HCT116 (cell line): ENCODE measurements at regions not wholly inside any gene's neighbourhood (a gene's known extent, or its start where the extent isn't known, plus 50 kb on each side); places are given as distances from the start of the nearest gene placed in this dataset.
A peak's percentile ranks its signal among the peaks of the same experiment; 100 is the strongest.

ENCODE experiments used
- ATAC-seq: fragments of 200-7000 bp; cut with Tn5 transposase; 2 replicates; pipeline ENCODE4 v1.9.1; 2020; ENCODE audit warnings: mild to moderate bottlenecking, moderate library complexity
- BruUV-seq: library from RNA; stranded (reverse); fragments of 400-500 nt; replicated peaks from 2 replicates; lab custom pipeline; 2021; lab: Mats Ljungman, UMichigan
- CTCF ChIA-PET: fragments of 300-600 bp; sonication (Branson Sonifier 250); formaldehyde crosslinking; loops from one replicate; lab custom pipeline; 2021; ENCODE audit warnings: antibody characterized with exemption; lab: Charles Lee
- POLR2A ChIA-PET: fragments of 300-600, 350-600 bp; sonication (Branson Sonifier 250); formaldehyde crosslinking; loops from one replicate; lab custom pipeline; 2021; ENCODE audit warnings: antibody characterized with exemption; lab: Charles Lee
- RAD21 ChIA-PET, 2 experiments: fragments of 300-600 bp; sonication (Branson Sonifier 250); formaldehyde crosslinking; loops; one replicate each; lab custom pipeline; 2023; ENCODE audit warnings: low total read pairs in 2 of 2; ENCODE audit not compliant: uncharacterized antibody in 2 of 2, unreplicated experiment in 2 of 2, low non-redundant PET in 1 of 2; lab: Charles Lee
- DNase-seq: peaks from one replicate; pipeline ENCODE4 v3.0.0-alpha.2; 2010; ENCODE audit warnings: low read depth, low spot score
- H2AFZ ChIP-seq: fragments of 200-600 bp; shearing (Covaris generic), sonication (generic); 2 replicates; pipeline ENCODE4 v1.6.1; 2017; ENCODE audit warnings: low read depth, mixed run types, mixed read lengths, antibody characterized with exemption, low read length; ENCODE audit not compliant: poor library complexity, severe bottlenecking
- H3K27ac ChIP-seq: 2 replicates; pipeline ENCODE4 v1.5.1; 2012; ENCODE audit warnings: low read depth, low read length
- H3K27me3 ChIP-seq: fragments of 200-600 bp; sonication (generic); 2 replicates; pipeline ENCODE4 v1.6.1; 2016; ENCODE audit warnings: mixed run types, low read length, mixed read lengths; ENCODE audit not compliant: insufficient read depth
- H3K36me3 ChIP-seq, 2 experiments: fragments of 200-500 bp in 1 of 2; fragments of 200-600 bp in 1 of 2; sonication (Bioruptor generic) in 1 of 2; sonication (generic) in 1 of 2; 2 replicates each; pipeline versions ENCODE4 v1.5.1 to v1.6.1; 2014 to 2016; ENCODE audit warnings: low read length in 2 of 2, inconsistent platforms in 1 of 2, mixed read lengths in 1 of 2, mixed run types in 1 of 2; ENCODE audit not compliant: insufficient read depth in 2 of 2, control insufficient read depth in 1 of 2
- H3K4me1 ChIP-seq, 2 experiments: fragments of 200-600 bp in 1 of 2; sonication (generic) in 1 of 2; 2 replicates each; pipeline versions ENCODE4 v1.5.1 to v1.6.1; 2012 to 2017; ENCODE audit warnings: low read length in 2 of 2, inconsistent platforms in 1 of 2, mild to moderate bottlenecking in 1 of 2, mixed read lengths in 1 of 2, mixed run types in 1 of 2, moderate library complexity in 1 of 2; ENCODE audit not compliant: insufficient read depth in 2 of 2, control insufficient read depth in 1 of 2
- H3K4me2 ChIP-seq: fragments of 200-600 bp; sonication (generic); 2 replicates; pipeline ENCODE4 v1.6.1; 2017; ENCODE audit warnings: mixed run types, low read length, mixed read lengths
- H3K4me3 ChIP-seq, 2 experiments: fragments of 200-600 bp in 1 of 2; sonication (generic) in 1 of 2; replicated peaks in 1 of 2; 2 replicates each; pipeline ENCODE4 v1.5.1; 2011 to 2016; ENCODE audit warnings: low read length in 2 of 2, control low read depth in 1 of 2, low read depth in 1 of 2, mild to moderate bottlenecking in 1 of 2, mixed read lengths in 1 of 2, mixed run types in 1 of 2
- H3K79me2 ChIP-seq: fragments of 200-600 bp; sonication (generic); 2 replicates; pipeline ENCODE4 v1.6.1; 2017; ENCODE audit warnings: mild to moderate bottlenecking, mixed run types, low read length, moderate library complexity, mixed read lengths; ENCODE audit not compliant: insufficient read depth
- H3K9ac ChIP-seq: fragments of 200-600 bp; sonication (generic); 2 replicates; pipeline ENCODE4 v1.6.1; 2016; ENCODE audit warnings: low read length, mixed read lengths
- H3K9me2 ChIP-seq: fragments of 200-600 bp; sonication (generic), shearing (Covaris generic); 2 replicates; pipeline ENCODE4 v1.6.1; 2017; ENCODE audit warnings: mixed run types, mild to moderate bottlenecking, moderate library complexity; ENCODE audit not compliant: insufficient read depth
- H3K9me3 ChIP-seq, 2 experiments: fragments of 200-500 bp in 1 of 2; fragments of 200-600 bp in 1 of 2; sonication (Bioruptor generic) in 1 of 2; sonication (generic) in 1 of 2; 2 replicates each; pipeline ENCODE4 v1.6.1; 2014 to 2017; ENCODE audit warnings: low read length in 2 of 2, mixed read lengths in 2 of 2, inconsistent platforms in 1 of 2, low read depth in 1 of 2, mild to moderate bottlenecking in 1 of 2, mixed run types in 1 of 2, moderate library complexity in 1 of 2; ENCODE audit not compliant: control insufficient read depth in 1 of 2, insufficient read depth in 1 of 2
- H4K20me1 ChIP-seq: fragments of 200-600 bp; sonication (generic), shearing (Covaris generic); 2 replicates; pipeline ENCODE4 v1.6.1; 2017; ENCODE audit warnings: mixed run types, mild to moderate bottlenecking, moderate library complexity; ENCODE audit not compliant: insufficient read depth
- CBX3 ChIP-seq: IDR thresholded peaks from 2 replicates; pipeline ENCODE4 v1.6.1; 2012; ENCODE audit warnings: low read depth
- CEBPB ChIP-seq: IDR thresholded peaks from 2 replicates; pipeline ENCODE4 v1.6.1; 2012; ENCODE audit warnings: low read depth
- CTCF ChIP-seq, 3 experiments: fragments of 200-600 bp in 1 of 3; sonication (generic) in 1 of 3; IDR thresholded peaks in 2 of 3; conservative IDR thresholded peaks in 1 of 3; 2 replicates each; pipeline ENCODE4 v1.5.1; 2012 to 2017; ENCODE audit warnings: low read depth in 2 of 3, low read length in 2 of 3, antibody characterized with exemption in 1 of 3, borderline replicate concordance in 1 of 3, control low read depth in 1 of 3, mild to moderate bottlenecking in 1 of 3, mixed read lengths in 1 of 3, mixed run types in 1 of 3, moderate library complexity in 1 of 3; ENCODE audit not compliant: insufficient read depth in 1 of 3
- EGR1 ChIP-seq: IDR thresholded peaks from 2 replicates; pipeline ENCODE4 v1.6.1; 2012; ENCODE audit warnings: low read depth
- ELF1 ChIP-seq: IDR thresholded peaks from 2 replicates; pipeline ENCODE4 v1.6.1; 2012; ENCODE audit warnings: low read depth, borderline replicate concordance
- POLR2A ChIP-seq: IDR thresholded peaks from 2 replicates; pipeline ENCODE4 v1.7.0; 2011; ENCODE audit warnings: borderline replicate concordance; ENCODE audit not compliant: insufficient read depth, insufficient read length; ENCODE audit errors: extremely low read depth
- TCF7L2 ChIP-seq: IDR thresholded peaks from 2 replicates; pipeline ENCODE4 v1.7.0; 2011; ENCODE audit warnings: borderline replicate concordance, inconsistent platforms; ENCODE audit not compliant: insufficient read depth, insufficient read length; ENCODE audit errors: extremely low read depth
- ZBTB33 ChIP-seq: IDR thresholded peaks from 2 replicates; pipeline ENCODE4 v1.6.1; 2011; ENCODE audit warnings: mild to moderate bottlenecking, low read length, moderate library complexity; ENCODE audit not compliant: insufficient replicate concordance; ENCODE audit errors: extremely low read depth
- intact Hi-C: fragments of 100-400 bp; cut with micrococcal nuclease; formaldehyde crosslinking; loops from 2 replicates; pipeline ENCODE4 v1.10.0; 2022

GRCh38 chr17:62130739-62131138 is 65.7 kb upstream of the MED13 start:
- no peaks in the 10 kb centered on the region for H3K36me3 ChIP-seq
- no peak for TF ChIP-seq CTCF (IDR thresholded peaks at IDR 0.05 in 2 of 3, conservative IDR thresholded peaks at IDR 0.05 in 1 of 3; ENCODE audit: borderline replicate concordance in 1 of 3, insufficient read depth in 1 of 3, low read depth in 2 of 3, low read length in 2 of 3)
- TF ChIP-seq, all 23 proteins: peak for 0
- no peak overlapping the region for H3K4me2 ChIP-seq
- no peaks in the 10 kb centered on the region for H3K27me3 ChIP-seq
- no peaks in the 10 kb centered on the region for H4K20me1 ChIP-seq
- no peak overlapping the region for H3K9ac ChIP-seq
- H3K9me2 ChIP-seq = no peaks in the 10 kb centered on the region
- ATAC-seq (no peak), DNase-seq (no peak)
- CTCF ChIA-PET = no interaction called here
- no TSS peak for BruUV-seq
- POLR2A ChIA-PET = no interaction called here
- intact Hi-C loops = no loop called here
- H3K4me1 ChIP-seq = peaks cover 0 to 11% of the 10 kb centered on the region in 2 experiments; a peak in 3 of 4 replicates
- no peaks in the 10 kb centered on the region for H3K9me3 ChIP-seq
- no peak overlapping the region for H3K4me3 ChIP-seq
- RAD21 ChIA-PET = no interaction called here
- peak overlapping the region; percentile 4 for H2AFZ ChIP-seq
- no peak overlapping the region for H3K27ac ChIP-seq
- H3K79me2 ChIP-seq = no peaks in the 10 kb centered on the region

GRCh38 chr17:62126292-62126691 is 61.2 kb upstream of the MED13 start:
- Histone ChIP-seq H3K9me2 (no peaks in the 10 kb centered on the region), H3K27ac (no peak overlapping the region), H3K4me2 (no peak overlapping the region), H3K4me1 (peaks cover 5 to 11% of the 10 kb centered on the region in 2 experiments; a peak in 3 of 4 replicates), H3K36me3 (no peaks in the 10 kb centered on the region), H2AFZ (peak overlapping the region; percentile 24), H3K4me3 (no peak overlapping the region), H3K9me3 (no peaks in the 10 kb centered on the region), H3K27me3 (no peaks in the 10 kb centered on the region), H3K79me2 (no peaks in the 10 kb centered on the region), H4K20me1 (no peaks in the 10 kb centered on the region), H3K9ac (no peak overlapping the region)
- ChIA-PET CTCF (no interaction called here), POLR2A (no interaction called here), RAD21 (no interaction called here)
- ATAC-seq = no peak
- BruUV-seq = no TSS peak
- no peak for DNase-seq
- intact Hi-C loops = no loop called here
- TF ChIP-seq TCF7L2 = no peak
- TF ChIP-seq ZBTB33 = no peak
- TF ChIP-seq POLR2A = no peak
- no peak for TF ChIP-seq ELF1
- no peak for TF ChIP-seq CEBPB
- no peak for TF ChIP-seq CBX3
- no peak for TF ChIP-seq CTCF (IDR thresholded peaks at IDR 0.05 in 2 of 3, conservative IDR thresholded peaks at IDR 0.05 in 1 of 3; ENCODE audit: borderline replicate concordance in 1 of 3, insufficient read depth in 1 of 3, low read depth in 2 of 3, low read length in 2 of 3)
- TF ChIP-seq EGR1 = no peak
